ENCODE measurements at regions not wholly inside any gene's neighbourhood (a gene's known extent, or its start where the extent isn't known, plus 50 kb on each side); places are given as distances from the start of the nearest gene placed in this dataset.

DNA sequence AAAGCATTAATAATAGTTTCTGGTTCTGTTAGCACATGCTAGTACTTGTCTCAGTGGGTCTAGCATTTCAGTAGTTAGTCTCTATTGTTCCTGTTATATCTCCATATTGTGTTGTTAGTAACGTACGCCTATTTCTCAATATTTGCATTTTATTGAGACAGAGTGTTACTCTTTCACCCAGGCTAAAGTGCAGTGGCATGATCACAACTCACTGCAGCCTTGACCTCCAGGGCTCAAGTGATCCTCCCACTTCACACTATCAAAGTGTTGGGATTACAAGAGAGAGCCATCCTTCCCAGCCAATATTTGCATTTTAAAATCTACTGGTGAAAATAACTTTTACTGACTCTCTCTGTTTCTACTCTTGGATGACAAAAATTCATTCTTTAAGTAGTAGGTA is 154.6 kb upstream of the PRR20A start:
- H3K27me3 ChIP-seq (ENCODE audit: control insufficient read depth, insufficient read depth, low read length): no peaks in the 10 kb centered on the region
- CTCF ChIA-PET: no interaction called here

DNA sequence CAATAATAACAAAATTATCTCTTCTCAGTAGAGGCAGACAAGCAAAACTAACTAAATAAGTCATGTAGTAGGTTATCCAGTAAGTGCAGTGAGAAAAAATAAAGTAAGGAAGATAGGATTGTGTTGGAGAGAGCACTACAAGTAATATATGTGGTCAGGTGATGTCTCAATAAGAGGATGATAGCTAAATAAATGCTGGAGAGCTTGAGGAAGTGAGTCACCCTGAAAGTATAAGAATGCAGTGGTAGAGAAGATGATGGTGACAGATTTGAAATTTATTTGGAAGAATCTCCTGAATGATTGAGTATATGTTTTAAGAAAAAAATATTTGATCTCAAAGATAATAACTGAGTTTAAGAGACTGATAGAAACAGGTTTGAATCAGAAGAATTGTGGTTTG is 152.2 kb upstream of the PRR20A start:
- ChIA-PET CTCF (no interaction called here), POLR2A (no interaction called here)
- no peak for DNase-seq (ENCODE audit: low read depth, low spot score)
- no peaks in the 10 kb centered on the region for H3K27me3 ChIP-seq (ENCODE audit: control insufficient read depth, insufficient read depth, low read length)
- no peak overlapping the region for H3K27ac ChIP-seq (ENCODE audit: low read depth, low read length)
- H3K9me3 ChIP-seq (ENCODE audit: control insufficient read depth, insufficient read depth, low read length): peaks cover 3% of the 10 kb centered on the region; the same call in 1 of the 2 replicates
- no peak overlapping the region for H3K4me3 ChIP-seq (ENCODE audit: low read depth, low read length)
- TF ChIP-seq, protein P1, sequence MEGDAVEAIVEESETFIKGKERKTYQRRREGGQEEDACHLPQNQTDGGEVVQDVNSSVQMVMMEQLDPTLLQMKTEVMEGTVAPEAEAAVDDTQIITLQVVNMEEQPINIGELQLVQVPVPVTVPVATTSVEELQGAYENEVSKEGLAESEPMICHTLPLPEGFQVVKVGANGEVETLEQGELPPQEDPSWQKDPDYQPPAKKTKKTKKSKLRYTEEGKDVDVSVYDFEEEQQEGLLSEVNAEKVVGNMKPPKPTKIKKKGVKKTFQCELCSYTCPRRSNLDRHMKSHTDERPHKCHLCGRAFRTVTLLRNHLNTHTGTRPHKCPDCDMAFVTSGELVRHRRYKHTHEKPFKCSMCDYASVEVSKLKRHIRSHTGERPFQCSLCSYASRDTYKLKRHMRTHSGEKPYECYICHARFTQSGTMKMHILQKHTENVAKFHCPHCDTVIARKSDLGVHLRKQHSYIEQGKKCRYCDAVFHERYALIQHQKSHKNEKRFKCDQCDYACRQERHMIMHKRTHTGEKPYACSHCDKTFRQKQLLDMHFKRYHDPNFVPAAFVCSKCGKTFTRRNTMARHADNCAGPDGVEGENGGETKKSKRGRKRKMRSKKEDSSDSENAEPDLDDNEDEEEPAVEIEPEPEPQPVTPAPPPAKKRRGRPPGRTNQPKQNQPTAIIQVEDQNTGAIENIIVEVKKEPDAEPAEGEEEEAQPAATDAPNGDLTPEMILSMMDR (IDR thresholded peaks at IDR 0.05; ENCODE audit: low read depth, low read length): no peak

More for the DNA sequence above, 154.6 kb upstream of the PRR20A start:
- no peak for DNase-seq (ENCODE audit: low read depth, low spot score)
- Histone ChIP-seq H3K4me3 (ENCODE audit: low read depth, low read length) (no peak overlapping the region), H3K9me3 (ENCODE audit: control insufficient read depth, insufficient read depth, low read length) (peaks cover 3% of the 10 kb centered on the region; the same call in 1 of the 2 replicates), H3K27ac (ENCODE audit: low read depth, low read length) (no peak overlapping the region)
- TF ChIP-seq, protein P1 (IDR thresholded peaks at IDR 0.05; ENCODE audit: low read depth, low read length): no peak
- POLR2A ChIA-PET: no interaction called here

DNA sequence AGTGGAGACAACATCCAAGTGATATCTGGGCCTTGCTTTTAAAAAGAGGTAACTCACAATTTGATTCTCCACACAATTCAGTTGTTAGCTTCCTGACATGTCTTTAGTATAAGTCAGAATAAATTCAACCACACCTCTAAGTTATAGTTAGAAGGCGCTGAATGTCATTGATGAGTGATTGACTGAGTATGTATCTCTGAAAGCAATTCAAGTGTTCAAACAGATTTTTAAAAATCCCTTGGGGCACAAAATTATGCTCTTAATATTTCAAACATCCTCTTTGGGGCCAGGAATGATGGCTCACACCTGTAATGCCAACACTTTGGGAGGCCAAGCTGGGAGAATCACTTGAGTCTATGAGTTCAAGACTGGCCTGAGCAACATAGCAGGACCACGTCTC is 137.0 kb upstream of the PRR20A start:
- POLR2A ChIA-PET: no interaction called here
- CTCF ChIA-PET: no interaction called here
- Histone ChIP-seq H3K9me3 (ENCODE audit: control insufficient read depth, insufficient read depth, low read length) (no peaks in the 10 kb centered on the region), H3K27me3 (ENCODE audit: control insufficient read depth, insufficient read depth, low read length) (no peaks in the 10 kb centered on the region), H3K27ac (ENCODE audit: low read depth, low read length) (no peak overlapping the region), H3K4me3 (ENCODE audit: low read depth, low read length) (no peak overlapping the region)
- TF ChIP-seq, protein P1 (IDR thresholded peaks at IDR 0.05; ENCODE audit: low read depth, low read length): no peak
- DNase-seq (ENCODE audit: low read depth, low spot score): no peak

DNA sequence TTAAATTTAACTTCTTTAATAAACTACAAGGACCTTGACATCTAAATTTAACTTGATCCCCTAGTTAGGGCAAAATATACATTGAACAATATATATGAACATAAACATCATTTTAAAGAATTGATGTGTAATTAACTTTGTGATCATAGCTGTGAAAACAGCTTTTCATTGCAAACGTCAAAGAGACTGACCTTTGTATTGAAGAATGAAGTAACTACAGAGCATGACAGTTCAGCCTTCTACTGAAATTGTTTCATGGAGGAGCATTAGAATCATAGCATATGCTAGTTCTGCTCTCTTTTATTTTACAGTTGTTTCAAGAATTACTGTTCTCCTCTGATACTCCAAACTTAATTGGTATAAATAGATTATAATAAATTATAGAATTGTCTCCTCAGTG is 123.4 kb upstream of the PRR20A start:
- CTCF ChIA-PET: no interaction called here
- Histone ChIP-seq H3K27me3 (ENCODE audit: control insufficient read depth, insufficient read depth, low read length) (no peaks in the 10 kb centered on the region), H3K9me3 (ENCODE audit: control insufficient read depth, insufficient read depth, low read length) (no peaks in the 10 kb centered on the region; the same call in 1 of the 2 replicates), H3K4me3 (ENCODE audit: low read depth, low read length) (no peak overlapping the region), H3K27ac (ENCODE audit: low read depth, low read length) (no peak overlapping the region)
- TF ChIP-seq, protein P1 (IDR thresholded peaks at IDR 0.05; ENCODE audit: low read depth, low read length): no peak
- no peak for DNase-seq (ENCODE audit: low read depth, low spot score)
- POLR2A ChIA-PET: no interaction called here

DNA sequence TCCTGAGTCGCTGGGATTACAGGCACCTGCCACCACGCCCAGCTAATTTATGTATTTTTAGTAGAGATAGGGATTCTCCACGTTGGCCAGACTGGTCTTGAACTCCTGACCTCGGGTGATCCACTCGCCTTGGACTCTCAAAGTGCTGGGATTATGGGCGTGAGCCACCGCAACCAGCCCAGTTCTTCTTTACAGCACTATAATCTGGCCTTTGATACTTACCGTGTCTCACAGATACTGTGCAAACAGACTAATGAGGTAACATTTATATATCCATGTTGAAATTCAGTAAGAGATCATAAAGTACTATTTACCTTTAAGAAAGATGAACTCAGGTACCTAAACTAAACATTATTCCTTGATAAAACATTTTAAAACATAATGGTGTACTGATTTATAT is 121.8 kb upstream of the PRR20A start:
- H3K27ac ChIP-seq (ENCODE audit: low read depth, low read length): no peak overlapping the region
- ChIA-PET POLR2A (no interaction called here), CTCF (no interaction called here)
- TF ChIP-seq, protein P1 (IDR thresholded peaks at IDR 0.05; ENCODE audit: low read depth, low read length): no peak
- DNase-seq (ENCODE audit: low read depth, low spot score): no peak
- no peaks in the 10 kb centered on the region for H3K27me3 ChIP-seq (ENCODE audit: control insufficient read depth, insufficient read depth, low read length)
- no peaks in the 10 kb centered on the region; the same call in 1 of the 2 replicates for H3K9me3 ChIP-seq (ENCODE audit: control insufficient read depth, insufficient read depth, low read length)
- no peak overlapping the region for H3K4me3 ChIP-seq (ENCODE audit: low read depth, low read length)

All from AG04450 (cell line).